HepG2 (cell line): ENCODE measurements at regions not wholly inside any gene's neighbourhood (a gene's known extent, or its start where the extent isn't known, plus 50 kb on each side); places are given as distances from the start of the nearest gene placed in this dataset.
A peak's percentile ranks its signal among the peaks of the same experiment; 100 is the strongest.

Experiments used
- ATAC-seq: fragments of 200-7000 bp; cut with Tn5 transposase; 3 replicates; pipeline ENCODE4 v1.9.1; 2020; ENCODE audit warnings: mild to moderate bottlenecking, moderate library complexity
- BruUV-seq: library from RNA; stranded (reverse); fragments of 400-500 nt; replicated peaks from 2 replicates; lab custom pipeline; 2021; lab: Mats Ljungman, UMichigan
- CTCF ChIA-PET: fragments of 300-600 bp; formaldehyde crosslinking; extraction: SDS; loops from one replicate; lab custom pipeline; 2021; ENCODE audit warnings: low total read pairs, inconsistent platforms, low intra/inter-chr PET ratio; lab: Yijun Ruan, JAX
- POLR2A ChIA-PET: fragments of 350-600 bp; sonication (Branson Sonifier 250); formaldehyde crosslinking; loops from one replicate; lab custom pipeline; 2020; ENCODE audit warnings: antibody characterized with exemption, inconsistent platforms; lab: Yijun Ruan, JAX
- DNase-seq: peaks from one replicate; pipeline ENCODE4 v3.0.0-alpha.2; 2015; ENCODE audit warnings: low spot score
- FAIRE-seq: peaks from 3 replicates; lab custom pipeline; 2011; peaks lifted over from hg19 to GRCh38; lab: Jason Lieb, UNC
- H2AFZ ChIP-seq: one replicate; pipeline ENCODE4 v1.6.1; 2011; ENCODE audit warnings: low read length, inconsistent platforms
- H3K27ac ChIP-seq: fragments of 300-600 bp; 3 replicates; pipeline ENCODE4 v1.8.0; 2011; ENCODE audit warnings: mixed run types, mild to moderate bottlenecking, mixed read lengths, low read length, inconsistent platforms; ENCODE audit not compliant: insufficient read depth; ENCODE audit errors: extremely low read length
- H3K27me3 ChIP-seq, 2 experiments: fragments of 200-600 bp in 1 of 2; 2 replicates in 1 of 2; 3 replicates in 1 of 2; pipeline versions ENCODE4 v1.6.0 to v1.8.0; 2011; ENCODE audit warnings: low read length in 2 of 2, mild to moderate bottlenecking in 2 of 2, moderate library complexity in 2 of 2, inconsistent platforms in 1 of 2; ENCODE audit not compliant: insufficient read depth in 2 of 2, control insufficient read depth in 1 of 2
- H3K36me3 ChIP-seq, 2 experiments: fragments of 200-600 bp in 1 of 2; replicated peaks in 1 of 2; 2 replicates in 1 of 2; 3 replicates in 1 of 2; pipeline versions ENCODE4 v1.5.1 to v1.8.0; 2011; ENCODE audit warnings: low read length in 2 of 2, inconsistent platforms in 1 of 2; ENCODE audit not compliant: insufficient read depth in 2 of 2, control insufficient read depth in 1 of 2
- H3K4me1 ChIP-seq: 2 replicates; pipeline ENCODE4 v1.5.1; 2012; ENCODE audit warnings: low read length, inconsistent platforms; ENCODE audit not compliant: insufficient read depth
- H3K4me2 ChIP-seq: 2 replicates; pipeline ENCODE4 v1.6.0; 2011; ENCODE audit warnings: low read depth, low read length, inconsistent platforms
- H3K4me3 ChIP-seq, 3 experiments: fragments of 200-600 bp in 1 of 3; sonication (generic), shearing (Covaris generic) in 1 of 3; replicated peaks in 1 of 3; 2 replicates each; pipeline ENCODE4 v1.5.1; 2011 to 2016; ENCODE audit warnings: low read length in 3 of 3, inconsistent platforms in 2 of 3, low read depth in 2 of 3, mild to moderate bottlenecking in 2 of 3, control low read depth in 1 of 3, mixed read lengths in 1 of 3; ENCODE audit not compliant: insufficient read depth in 1 of 3
- H3K79me2 ChIP-seq: one replicate; pipeline ENCODE4 v1.6.1; 2011; ENCODE audit warnings: low read length, inconsistent platforms; ENCODE audit not compliant: insufficient read depth
- H3K9ac ChIP-seq: 2 replicates; pipeline ENCODE4 v1.6.0; 2011; ENCODE audit warnings: mild to moderate bottlenecking, low read depth, low read length, inconsistent platforms; ENCODE audit not compliant: insufficient read depth
- H3K9me3 ChIP-seq: 2 replicates; pipeline ENCODE4 v1.5.1; 2012; ENCODE audit warnings: mild to moderate bottlenecking, low read length
- H4K20me1 ChIP-seq: 2 replicates; pipeline ENCODE4 v1.6.0; 2011; ENCODE audit warnings: inconsistent platforms, mild to moderate bottlenecking, low read length, moderate library complexity; ENCODE audit not compliant: insufficient read depth
- MED13 ChIP-seq: sonication (generic); formaldehyde crosslinking; IDR thresholded peaks from 2 replicates; pipeline ENCODE4 v1.5.0; 2020; ENCODE audit warnings: missing genetic modification reagents
- STAG1 ChIP-seq: sonication (generic); formaldehyde crosslinking; IDR thresholded peaks from 2 replicates; pipeline ENCODE4 v1.4.0; 2020; ENCODE audit warnings: missing genetic modification reagents
- ZNF382 ChIP-seq: sonication (generic); formaldehyde crosslinking; IDR thresholded peaks from 2 replicates; pipeline ENCODE4 v1.5.0; 2020; ENCODE audit warnings: missing genetic modification reagents, mild to moderate bottlenecking, borderline replicate concordance
- ZNF768 ChIP-seq: sonication (generic); formaldehyde crosslinking; IDR thresholded peaks from 2 replicates; pipeline ENCODE4 v1.4.0; 2020; ENCODE audit warnings: missing genetic modification reagents
- WGBS: methylation state at CpG from one replicate; pipeline ENCODE4 v1.1.6; 2017; ENCODE audit warnings: low lambda C conversion rate; 5-methylcytosine and 5-hydroxymethylcytosine counted together
- in situ Hi-C: cut with HindIII; loops from 2 replicates; pipeline ENCODE4 v1.10.0; 2017; ENCODE audit warnings: low pct_unique_long_range_greater_than_20kb; ENCODE audit not compliant: extremely low pct_ligation_motif_present
- intact Hi-C: fragments of 100-400 bp; cut with micrococcal nuclease; formaldehyde crosslinking; loops from one replicate; pipeline ENCODE4 v1.10.0; 2022; ENCODE audit not compliant: unreplicated experiment
- TF ChIP-seq, protein P1 (sequence below): sonication (generic); formaldehyde crosslinking; IDR thresholded peaks from 2 replicates; pipeline ENCODE4 v1.5.1; 2020; ENCODE audit warnings: missing genetic modification reagents, mild to moderate bottlenecking, borderline replicate concordance
- TF ChIP-seq, protein P2 (sequence below): sonication (generic); formaldehyde crosslinking; IDR thresholded peaks from 2 replicates; pipeline ENCODE4 v1.8.0; 2023; ENCODE audit warnings: mild to moderate bottlenecking, missing genetic modification reagents
- TF ChIP-seq, protein P3 (sequence below): sonication (generic); formaldehyde crosslinking; conservative IDR thresholded peaks from 2 replicates; pipeline ENCODE4 v1.4.0; 2020; ENCODE audit warnings: missing genetic modification reagents

DNA sequence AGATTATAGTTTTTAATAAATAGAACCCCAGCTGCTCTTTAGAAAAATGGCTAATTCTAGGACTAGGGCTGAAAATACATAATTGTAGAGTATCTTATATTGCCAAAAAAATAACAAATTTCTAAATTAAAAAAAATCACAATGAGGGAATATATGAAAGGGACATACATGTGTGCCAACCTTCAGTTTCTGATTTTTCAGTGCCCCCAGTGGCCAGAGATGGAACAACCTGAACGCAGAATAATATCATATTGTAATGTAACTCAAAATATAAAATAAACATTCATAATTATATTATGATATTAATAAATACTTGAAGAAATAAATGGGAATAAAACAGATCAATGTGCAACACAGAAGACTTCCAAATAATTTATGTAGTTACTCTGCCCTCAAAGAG lies 460.5 kb downstream of the ZNF385D start:
- Histone ChIP-seq H2AFZ (no peak overlapping the region), H3K4me3 (no peak overlapping the region), H3K36me3 (no peaks in the 10 kb centered on the region), H3K9me3 (peaks cover 78% of the 10 kb centered on the region), H3K27me3 (no peaks in the 10 kb centered on the region), H3K27ac (no peak overlapping the region), H3K4me2 (no peak overlapping the region), H4K20me1 (no peaks in the 10 kb centered on the region), H3K79me2 (no peaks in the 10 kb centered on the region), H3K9ac (no peak overlapping the region), H3K4me1 (no peaks in the 10 kb centered on the region)
- in situ Hi-C loops: no loop called here
- ChIA-PET POLR2A (no interaction called here), CTCF (no interaction called here)
- TF ChIP-seq ZNF768 (CRISPR knock-in tag) (no peak), MED13 (CRISPR knock-in tag) (no peak), ZNF382 (CRISPR knock-in tag) (no peak), STAG1 (CRISPR knock-in tag) (peak; percentile 20; the same call in 1 of the 2 replicates)
- TF ChIP-seq, protein P1, sequence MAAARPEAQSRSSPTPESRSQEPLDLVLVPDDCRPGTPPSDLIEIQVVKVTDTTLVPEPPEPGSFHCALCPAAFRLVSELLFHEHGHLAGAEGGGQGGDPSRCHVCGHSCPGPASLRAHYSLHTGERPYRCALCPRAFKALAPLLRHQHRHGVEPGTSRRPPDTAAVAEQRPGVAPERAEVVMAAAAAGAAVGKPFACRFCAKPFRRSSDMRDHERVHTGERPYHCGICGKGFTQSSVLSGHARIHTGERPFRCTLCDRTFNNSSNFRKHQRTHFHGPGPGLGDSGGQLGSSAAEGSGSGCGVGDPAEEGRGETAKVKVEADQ: no peak
- TF ChIP-seq, protein P2, sequence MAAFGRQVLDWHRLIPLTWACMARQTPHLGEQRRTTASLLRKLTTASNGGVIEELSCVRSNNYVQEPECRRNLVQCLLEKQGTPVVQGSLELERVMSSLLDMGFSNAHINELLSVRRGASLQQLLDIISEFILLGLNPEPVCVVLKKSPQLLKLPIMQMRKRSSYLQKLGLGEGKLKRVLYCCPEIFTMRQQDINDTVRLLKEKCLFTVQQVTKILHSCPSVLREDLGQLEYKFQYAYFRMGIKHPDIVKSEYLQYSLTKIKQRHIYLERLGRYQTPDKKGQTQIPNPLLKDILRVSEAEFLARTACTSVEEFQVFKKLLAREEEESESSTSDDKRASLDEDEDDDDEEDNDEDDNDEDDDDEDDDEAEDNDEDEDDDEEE (CRISPR knock-in tag): no peak
- TF ChIP-seq, protein P3, sequence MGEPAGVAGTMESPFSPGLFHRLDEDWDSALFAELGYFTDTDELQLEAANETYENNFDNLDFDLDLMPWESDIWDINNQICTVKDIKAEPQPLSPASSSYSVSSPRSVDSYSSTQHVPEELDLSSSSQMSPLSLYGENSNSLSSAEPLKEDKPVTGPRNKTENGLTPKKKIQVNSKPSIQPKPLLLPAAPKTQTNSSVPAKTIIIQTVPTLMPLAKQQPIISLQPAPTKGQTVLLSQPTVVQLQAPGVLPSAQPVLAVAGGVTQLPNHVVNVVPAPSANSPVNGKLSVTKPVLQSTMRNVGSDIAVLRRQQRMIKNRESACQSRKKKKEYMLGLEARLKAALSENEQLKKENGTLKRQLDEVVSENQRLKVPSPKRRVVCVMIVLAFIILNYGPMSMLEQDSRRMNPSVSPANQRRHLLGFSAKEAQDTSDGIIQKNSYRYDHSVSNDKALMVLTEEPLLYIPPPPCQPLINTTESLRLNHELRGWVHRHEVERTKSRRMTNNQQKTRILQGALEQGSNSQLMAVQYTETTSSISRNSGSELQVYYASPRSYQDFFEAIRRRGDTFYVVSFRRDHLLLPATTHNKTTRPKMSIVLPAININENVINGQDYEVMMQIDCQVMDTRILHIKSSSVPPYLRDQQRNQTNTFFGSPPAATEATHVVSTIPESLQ (CRISPR knock-in tag): no peak
- intact Hi-C loops: no loop called here
- BruUV-seq: no TSS peak
- no peak for DNase-seq
- no peak for FAIRE-seq
- ATAC-seq: no peak
- 3% methylated on average over 1 of the region's 1 CpG for WGBS
